ENCODE measurements at regions not wholly inside any gene's neighbourhood (a gene's known extent, or its start where the extent isn't known, plus 50 kb on each side); places are given as distances from the start of the nearest gene placed in this dataset.
"Not testable (repeated sequence)": the region's sequence is repeated elsewhere in the genome, so short reads cannot be mapped to it uniquely, and the experiment has no call there.

- DNase-seq (ENCODE audit: low read depth in 2 of 3, low spot score in 2 of 3) = not testable (repeated sequence)
Measured at GRCh38 chr4:19470001-19470400, 781.7 kb upstream of the SLIT2 start.

GRCh38 chr4:19462117-19462516 is 789.6 kb upstream of the SLIT2 start:
- DNase-seq (ENCODE audit: low read depth in 2 of 3, low spot score in 2 of 3) = no peak

- no peak for DNase-seq (ENCODE audit: low read depth in 2 of 3, low spot score in 2 of 3)
Measured at GRCh38 chr4:19455850-19456602, 795.7 kb upstream of the SLIT2 start.

GRCh38 chr4:19455196-19455595 is 796.5 kb upstream of the SLIT2 start:
- no peak for DNase-seq (ENCODE audit: low read depth in 2 of 3, low spot score in 2 of 3)

GRCh38 chr4:19438233-19438632 is 813.5 kb upstream of the SLIT2 start:
- DNase-seq (ENCODE audit: low read depth in 2 of 3, low spot score in 2 of 3) = no peak

- no peak for DNase-seq (ENCODE audit: low read depth in 2 of 3, low spot score in 2 of 3)
Measured at GRCh38 chr4:19437008-19437407, 814.7 kb upstream of the SLIT2 start.

GRCh38 chr4:19429684-19430083 is 822.0 kb upstream of the SLIT2 start:
- DNase-seq (ENCODE audit: low read depth in 2 of 3, low spot score in 2 of 3) = no peak

GRCh38 chr4:19425146-19425545 is 826.6 kb upstream of the SLIT2 start:
- no peak for DNase-seq (ENCODE audit: low read depth in 2 of 3, low spot score in 2 of 3)

- DNase-seq (ENCODE audit: low read depth in 2 of 3, low spot score in 2 of 3) = no peak
Measured at GRCh38 chr4:19417256-19417655, 834.4 kb upstream of the SLIT2 start.

- no peak for DNase-seq (ENCODE audit: low read depth in 2 of 3, low spot score in 2 of 3)
Measured at GRCh38 chr4:19416146-19416545, 835.6 kb upstream of the SLIT2 start.

- DNase-seq (ENCODE audit: low read depth in 2 of 3, low spot score in 2 of 3) = no peak
Measured at GRCh38 chr4:19408490-19408889, 843.2 kb upstream of the SLIT2 start.

GRCh38 chr4:19406789-19407188 is 844.9 kb upstream of the SLIT2 start:
- DNase-seq (ENCODE audit: low read depth in 2 of 3, low spot score in 2 of 3) = no peak

- no peak for DNase-seq (ENCODE audit: low read depth in 2 of 3, low spot score in 2 of 3)
Measured at GRCh38 chr4:19403786-19404370, 847.8 kb upstream of the SLIT2 start.

GRCh38 chr4:19402581-19403065 is 849.1 kb upstream of the SLIT2 start:
- DNase-seq (ENCODE audit: low read depth in 2 of 3, low spot score in 2 of 3) = no peak

GRCh38 chr4:19401301-19402080 is 850.2 kb upstream of the SLIT2 start:
- DNase-seq (ENCODE audit: low read depth in 2 of 3, low spot score in 2 of 3) = no peak

- DNase-seq (ENCODE audit: low read depth in 2 of 3, low spot score in 2 of 3) = no peak
Measured at GRCh38 chr4:19400820-19401219, 850.9 kb upstream of the SLIT2 start.

GRCh38 chr4:19399001-19399400 is 852.7 kb upstream of the SLIT2 start:
- DNase-seq (ENCODE audit: low read depth in 2 of 3, low spot score in 2 of 3) = no peak

GRCh38 chr4:19386786-19387185 is 864.9 kb upstream of the SLIT2 start:
- DNase-seq (ENCODE audit: low read depth in 2 of 3, low spot score in 2 of 3) = no peak

- DNase-seq (ENCODE audit: low read depth in 2 of 3, low spot score in 2 of 3) = no peak
Measured at GRCh38 chr4:19382993-19383756, 868.5 kb upstream of the SLIT2 start.

GRCh38 chr4:19381068-19381467 is 870.6 kb upstream of the SLIT2 start:
- no peak for DNase-seq (ENCODE audit: low read depth in 2 of 3, low spot score in 2 of 3)

- DNase-seq (ENCODE audit: low read depth in 2 of 3, low spot score in 2 of 3) = no peak
Measured at GRCh38 chr4:19380600-19380999, 871.1 kb upstream of the SLIT2 start.
